Tibial artery (tissue), 4 donors: ENCODE measurements at regions not wholly inside any gene's neighbourhood (a gene's known extent, or its start where the extent isn't known, plus 50 kb on each side); places are given as distances from the start of the nearest gene placed in this dataset.

Experiments used
- DNase-seq, 2 donors: peaks; one replicate each; pipeline ENCODE4 v3.0.0-alpha.2; 2019
- H3K27ac ChIP-seq, 2 donors: fragments of 200-600 bp; sonication (generic) in 1 of 2; 1 replicate in 1 of 2; 2 replicates in 1 of 2; pipeline ENCODE4 v1.5.1; 2018 to 2019; ENCODE audit warnings: mild to moderate bottlenecking in 1 of 2
- H3K27me3 ChIP-seq, 2 donors: fragments of 200-600 bp; sonication (generic) in 1 of 2; one replicate each; pipeline versions ENCODE4 v1.5.1 to v1.6.0; 2016 to 2019
- H3K36me3 ChIP-seq, 3 donors: fragments of 200-600 bp; sonication (generic) in 2 of 3; one replicate each; pipeline ENCODE4 v1.5.1; 2016 to 2019; ENCODE audit warnings: mild to moderate bottlenecking in 2 of 3
- H3K4me1 ChIP-seq, 4 donors: fragments of 200-600 bp; sonication (generic) in 2 of 4; 1 replicate in 3 of 4; 2 replicates in 1 of 4; pipeline ENCODE4 v1.5.1; 2016 to 2019
- H3K4me3 ChIP-seq, 2 donors: fragments of 200-600 bp; sonication (generic) in 1 of 2; 1 replicate in 1 of 2; 2 replicates in 1 of 2; pipeline ENCODE4 v1.5.1; 2018 to 2019; ENCODE audit warnings: mild to moderate bottlenecking in 2 of 2
- H3K9me3 ChIP-seq, 3 donors: fragments of 200-600 bp; sonication (generic) in 1 of 3; one replicate each; pipeline ENCODE4 v1.5.1; 2016 to 2019
- CTCF ChIP-seq, 2 experiments: fragments of 200-600 bp in 1 of 2; fragments of 450-650 bp in 1 of 2; IDR thresholded peaks; one replicate each; pipeline ENCODE4 v1.5.1; 2017 to 2019; ENCODE audit warnings: antibody characterized with exemption in 2 of 2, mild to moderate bottlenecking in 1 of 2, moderate library complexity in 1 of 2
- intact Hi-C: fragments of 100-400 bp; cut with DNase I; formaldehyde crosslinking; loops from one replicate; pipeline ENCODE4 v1.15.0; 2023; ENCODE audit warnings: low total_unique reads

DNA sequence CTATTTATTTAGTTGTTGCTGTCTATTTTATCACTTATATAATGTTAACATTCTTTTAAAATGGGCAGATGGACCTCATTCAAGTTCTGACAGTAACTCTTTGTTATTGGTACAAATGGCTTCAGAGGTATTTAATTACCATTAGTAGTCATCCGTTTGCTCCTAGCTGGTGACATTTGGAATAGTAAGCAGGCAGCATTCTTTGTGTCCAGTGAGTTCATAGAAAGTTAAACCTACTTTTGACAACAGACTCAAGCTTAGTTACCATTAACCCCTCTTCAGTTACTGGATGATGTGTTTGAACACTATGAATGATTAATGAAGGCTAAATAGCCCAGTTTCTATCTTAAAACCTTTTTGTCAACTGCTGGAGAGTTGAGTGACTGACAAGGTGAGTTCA lies 500.7 kb upstream of the ATP11B start:
- Histone ChIP-seq H3K27ac (no peak overlapping the region), H3K36me3 (no peaks in the 10 kb centered on the region), H3K4me1 (no peaks in the 10 kb centered on the region), H3K27me3 (no peaks in the 10 kb centered on the region), H3K9me3 (no peaks in the 10 kb centered on the region), H3K4me3 (no peak overlapping the region)
- no peak for DNase-seq
- intact Hi-C loops = no loop called here
- no peak for TF ChIP-seq CTCF (IDR thresholded peaks at IDR 0.05)

- no peaks in the 10 kb centered on the region for H3K36me3 ChIP-seq
- no peaks in the 10 kb centered on the region for H3K4me1 ChIP-seq
- H3K27me3 ChIP-seq = no peaks in the 10 kb centered on the region
- TF ChIP-seq CTCF (IDR thresholded peaks at IDR 0.05) = no peak
- no peak overlapping the region for H3K27ac ChIP-seq
- no peak for DNase-seq
- H3K9me3 ChIP-seq = no peaks in the 10 kb centered on the region
- intact Hi-C loops = no loop called here
- no peak overlapping the region for H3K4me3 ChIP-seq
These were observed 499.0 kb upstream of the ATP11B start for GRCh38 chr3:182294256-182294655.

DNA sequence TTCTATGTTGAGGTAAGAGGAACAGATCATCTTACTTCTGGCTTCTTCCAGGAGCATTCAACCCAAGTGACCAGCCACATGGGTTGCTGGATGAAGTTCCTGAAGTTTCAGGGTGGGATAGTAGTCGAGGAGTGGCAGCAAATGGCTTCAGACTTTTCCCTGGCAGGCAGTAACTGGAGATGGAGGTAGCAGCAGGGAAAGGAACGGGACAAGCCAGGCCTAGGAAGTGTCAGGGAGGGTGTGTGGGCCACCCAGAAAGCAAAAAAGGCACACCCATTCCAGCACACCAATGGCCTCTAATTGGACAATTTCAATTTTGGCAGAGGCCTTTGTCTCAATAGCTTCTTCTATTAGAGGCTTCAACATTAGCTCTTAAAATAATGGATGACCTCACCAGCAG lies 498.6 kb upstream of the ATP11B start:
- DNase-seq = no peak
- Histone ChIP-seq H3K4me3 (no peak overlapping the region), H3K27me3 (no peaks in the 10 kb centered on the region), H3K36me3 (no peaks in the 10 kb centered on the region), H3K27ac (no peak overlapping the region), H3K9me3 (no peaks in the 10 kb centered on the region), H3K4me1 (no peaks in the 10 kb centered on the region)
- intact Hi-C loops = no loop called here
- no peak for TF ChIP-seq CTCF (IDR thresholded peaks at IDR 0.05)

DNA sequence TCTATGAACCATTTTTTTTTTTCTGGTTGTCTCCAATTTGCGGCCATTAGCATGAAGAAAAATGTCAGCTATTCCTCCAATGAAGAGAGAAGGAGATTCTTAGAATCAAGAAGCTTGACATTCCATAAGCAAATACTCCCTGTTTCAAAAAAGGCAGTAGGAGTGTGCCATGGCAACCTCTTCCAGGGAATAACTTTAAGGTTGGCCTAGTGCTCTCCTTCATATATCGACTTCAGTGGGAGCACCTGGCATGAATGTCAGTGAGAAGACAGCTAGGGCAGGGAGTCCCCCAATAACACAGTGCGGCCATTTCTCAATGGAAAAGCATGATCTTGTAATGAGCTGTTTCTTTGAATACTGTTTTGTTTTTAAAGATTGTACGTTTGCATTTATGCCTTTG lies 493.0 kb upstream of the ATP11B start:
- no peak for TF ChIP-seq CTCF (IDR thresholded peaks at IDR 0.05)
- Histone ChIP-seq H3K9me3 (no peaks in the 10 kb centered on the region), H3K27ac (no peak overlapping the region), H3K4me1 (no peaks in the 10 kb centered on the region), H3K27me3 (no peaks in the 10 kb centered on the region), H3K4me3 (no peak overlapping the region), H3K36me3 (no peaks in the 10 kb centered on the region)
- no peak for DNase-seq
- intact Hi-C loops = no loop called here

DNA sequence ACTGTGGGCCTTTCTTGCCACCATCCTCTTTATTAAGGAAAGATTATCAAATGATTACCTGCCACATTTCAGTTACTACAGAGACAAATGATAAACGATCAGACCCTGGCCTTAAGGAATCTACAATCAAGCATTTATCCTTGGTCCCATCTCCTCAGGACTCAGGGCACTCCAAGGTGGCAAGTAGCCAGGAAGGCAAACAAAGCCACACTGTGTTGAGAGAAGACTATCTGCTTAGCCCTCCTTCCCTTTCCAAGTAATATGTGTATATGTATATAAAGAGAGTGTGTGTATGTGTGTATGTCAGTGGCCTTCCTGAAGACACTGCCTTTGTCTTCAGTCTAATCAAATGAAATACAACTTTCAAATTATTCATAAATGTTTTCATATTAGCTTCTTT lies 490.1 kb upstream of the ATP11B start:
- intact Hi-C loops = no loop called here
- H3K27me3 ChIP-seq = no peaks in the 10 kb centered on the region
- H3K9me3 ChIP-seq = no peaks in the 10 kb centered on the region
- H3K4me1 ChIP-seq = no peaks in the 10 kb centered on the region
- DNase-seq = no peak
- H3K4me3 ChIP-seq = no peak overlapping the region
- no peaks in the 10 kb centered on the region for H3K36me3 ChIP-seq
- no peak overlapping the region for H3K27ac ChIP-seq
- no peak for TF ChIP-seq CTCF (IDR thresholded peaks at IDR 0.05)
